HG02938 (cell line): ENCODE measurements at regions not wholly inside any gene's neighbourhood (a gene's known extent, or its start where the extent isn't known, plus 50 kb on each side); places are given as distances from the start of the nearest gene placed in this dataset.
A peak's percentile ranks its signal among the peaks of the same experiment; 100 is the strongest.

Experiments
- ATAC-seq: cut with Tn5 transposase; IDR thresholded peaks from one replicate; pipeline ENCODE4 v1.9.1; 2021; ENCODE audit warnings: mild to moderate bottlenecking, moderate library complexity; ENCODE audit not compliant: unreplicated experiment

- no peak for ATAC-seq
These were observed 136.9 kb downstream of the SCARB1 start for GRCh38 chr12:124726596-124727263.

GRCh38 chr12:124725597-124726237 lies 137.9 kb downstream of the SCARB1 start:
- ATAC-seq = no peak

DNA sequence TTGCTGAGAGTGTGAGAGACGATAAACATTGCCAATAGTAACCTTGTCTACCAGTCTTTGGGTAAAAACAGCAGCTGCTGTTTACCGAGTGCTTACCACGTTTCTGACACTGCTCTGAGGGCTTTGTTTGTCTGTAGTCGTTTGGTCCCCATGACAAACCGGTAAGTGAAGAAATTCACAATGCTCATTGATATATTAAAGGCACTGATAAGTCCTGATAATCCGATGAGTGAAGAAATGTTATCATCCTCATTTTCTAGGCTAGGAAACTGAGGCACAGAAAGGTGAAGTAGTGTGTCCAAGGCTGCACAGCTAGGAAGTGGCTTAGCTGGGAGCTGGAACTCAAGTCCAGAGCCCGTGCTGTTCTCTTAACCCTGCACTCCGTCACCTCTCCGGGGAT lies 138.6 kb downstream of the SCARB1 start:
- no peak for ATAC-seq

- no peak for ATAC-seq
These were observed 140.8 kb downstream of the SCARB1 start for GRCh38 chr12:124722878-124723277.

GRCh38 chr12:124721501-124722162 lies 142.0 kb downstream of the SCARB1 start:
- no peak for ATAC-seq

DNA sequence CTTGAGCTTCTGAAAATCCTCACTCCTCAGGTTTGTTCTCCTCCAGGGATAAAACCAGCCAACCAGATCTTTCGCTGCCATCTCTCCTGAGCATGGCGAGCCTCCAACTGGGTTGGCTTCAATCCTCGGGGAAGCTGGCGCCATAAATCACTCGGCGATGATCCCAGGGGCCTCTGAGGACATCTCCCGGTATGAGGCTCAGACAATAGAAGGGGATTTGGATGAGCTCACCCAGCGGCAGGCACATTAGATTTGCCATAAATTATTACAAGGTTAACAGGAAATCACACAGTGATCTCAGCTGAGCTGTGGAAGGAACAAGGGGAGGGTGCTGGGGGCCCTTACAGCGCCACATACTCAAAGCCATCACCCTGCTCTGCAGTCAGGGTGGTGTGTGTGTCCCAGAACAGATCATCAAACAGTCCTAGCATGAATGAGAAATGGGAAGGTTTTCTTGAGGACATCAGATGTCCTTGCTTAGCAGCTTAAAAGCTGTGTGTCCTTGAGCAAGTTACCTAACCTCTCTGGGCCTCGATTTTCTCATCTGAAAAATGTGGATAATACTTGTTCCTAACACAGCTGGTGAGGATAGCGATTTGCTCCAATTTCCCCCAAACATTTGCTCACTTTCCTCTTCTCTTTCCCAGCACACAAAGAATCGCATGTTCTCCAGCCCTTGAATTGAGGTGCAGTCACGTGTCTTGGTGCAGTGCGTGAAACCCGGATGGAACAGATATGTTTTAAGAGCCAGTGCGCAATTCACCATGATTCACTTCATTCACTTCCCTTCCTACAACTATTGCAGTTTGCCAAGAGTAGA lies 142.8 kb downstream of the SCARB1 start:
- no peak for ATAC-seq

DNA sequence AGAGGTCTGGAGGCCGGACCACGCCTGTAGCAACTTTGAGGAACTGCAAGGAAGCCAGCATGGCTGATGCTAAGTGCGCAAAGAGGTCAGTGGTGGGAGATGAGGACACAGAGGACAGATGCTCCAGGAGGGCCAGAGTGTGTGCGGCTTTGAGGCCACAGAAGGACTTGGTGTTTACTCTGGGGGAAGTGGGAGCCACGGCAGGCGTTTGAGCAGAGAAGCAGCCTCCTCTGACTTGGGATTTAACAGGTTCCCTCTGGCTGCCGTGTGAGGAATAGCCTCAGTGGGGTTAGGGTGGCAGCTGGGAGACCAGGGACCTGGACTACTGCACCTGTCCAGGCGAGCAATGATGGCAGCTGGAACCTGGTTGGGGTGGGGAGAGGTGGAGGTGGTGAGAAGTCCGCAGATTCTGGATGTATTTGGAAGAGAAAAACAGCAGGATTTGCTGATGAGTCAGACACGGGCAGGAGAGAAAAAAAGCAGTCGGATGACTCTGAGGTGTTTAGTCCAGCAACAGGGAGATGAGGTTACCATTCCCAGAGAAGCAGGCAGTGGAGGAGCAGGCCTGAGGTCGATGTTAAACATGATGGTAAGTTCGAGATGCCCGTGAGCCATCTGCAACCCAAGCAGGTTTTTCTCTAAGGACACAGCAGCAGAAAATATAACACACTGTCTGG lies 143.5 kb downstream of the SCARB1 start:
- ATAC-seq = no peak

GRCh38 chr12:124719231-124719630 lies 144.4 kb downstream of the SCARB1 start:
- ATAC-seq = no peak

DNA sequence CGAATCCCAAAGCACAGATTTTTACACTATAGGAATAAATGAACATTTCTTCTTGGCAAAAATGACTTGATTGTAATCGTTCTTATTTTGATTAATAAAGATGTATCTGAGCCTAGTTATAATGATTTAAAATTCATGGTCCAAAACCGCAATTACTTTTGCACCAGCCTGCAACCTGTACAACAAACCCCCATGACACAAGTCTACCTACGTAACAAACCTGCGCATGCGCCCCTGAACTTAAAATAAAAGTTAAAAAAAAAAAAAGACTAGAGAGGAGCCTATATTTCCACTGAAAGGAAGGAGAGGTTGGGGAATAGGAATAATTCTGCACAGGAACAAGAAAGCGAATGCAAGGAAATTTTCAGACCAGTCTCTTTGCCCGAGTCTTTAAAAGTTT lies 145.2 kb downstream of the SCARB1 start:
- ATAC-seq = no peak

DNA sequence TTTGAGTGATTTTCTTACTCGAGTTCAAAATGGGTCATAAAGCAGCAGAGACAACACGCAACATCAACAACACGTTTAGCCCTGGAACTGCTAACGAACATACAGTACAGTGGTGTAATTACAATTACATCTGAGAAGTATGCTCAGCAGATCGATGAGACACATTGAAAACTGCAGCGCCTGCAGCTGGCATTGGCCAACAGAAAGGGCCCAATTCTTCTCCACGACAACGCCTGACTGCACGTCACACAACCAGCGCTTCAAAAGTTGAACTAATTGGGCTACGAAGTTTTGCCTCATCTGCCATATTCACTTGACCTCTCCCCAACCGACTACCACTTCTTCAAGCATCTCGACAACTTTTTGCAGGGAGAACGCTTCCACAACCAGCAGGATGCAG lies 145.6 kb downstream of the SCARB1 start:
- ATAC-seq = no peak

- no peak for ATAC-seq
These were observed 146.3 kb downstream of the SCARB1 start for GRCh38 chr12:124717318-124717717.

- ATAC-seq = no peak
These were observed 147.2 kb downstream of the SCARB1 start for GRCh38 chr12:124716208-124717130.

- ATAC-seq = no peak
These were observed 147.9 kb upstream of the NCOR2 start for GRCh38 chr12:124715121-124715990.

DNA sequence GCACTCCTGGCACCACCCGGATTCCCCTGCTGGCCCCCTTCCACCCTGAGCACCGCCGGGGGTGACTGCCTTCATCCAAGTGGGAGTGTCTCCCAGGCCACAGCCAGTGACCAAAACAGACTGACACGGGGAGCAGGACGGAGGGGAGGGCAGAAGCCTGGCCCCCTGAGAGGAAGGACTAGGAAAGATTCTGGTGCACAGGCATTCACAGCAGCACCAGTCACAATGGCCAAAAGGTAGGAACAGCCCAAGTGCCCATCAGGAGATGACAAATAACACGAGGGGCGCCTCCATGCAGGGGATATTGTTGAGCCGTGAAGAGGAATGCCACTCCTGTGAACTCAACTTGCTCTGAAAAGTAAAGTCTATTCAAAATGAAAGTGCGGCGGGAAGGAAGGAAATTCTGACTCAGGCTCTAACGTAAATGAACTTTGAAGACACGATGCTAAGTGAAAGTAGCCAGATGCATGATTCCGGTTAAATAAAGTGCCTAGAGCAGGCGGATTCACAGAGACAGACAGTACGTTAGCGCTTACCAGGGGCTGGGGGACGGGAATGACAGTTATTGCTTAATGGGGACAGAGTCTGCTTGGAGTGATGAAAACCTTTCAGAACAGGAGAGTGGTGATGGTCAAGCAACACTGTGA lies 146.1 kb upstream of the NCOR2 start:
- peak; percentile 85 for ATAC-seq

- ATAC-seq = no peak
These were observed 145.6 kb upstream of the NCOR2 start for GRCh38 chr12:124713041-124713435.

DNA sequence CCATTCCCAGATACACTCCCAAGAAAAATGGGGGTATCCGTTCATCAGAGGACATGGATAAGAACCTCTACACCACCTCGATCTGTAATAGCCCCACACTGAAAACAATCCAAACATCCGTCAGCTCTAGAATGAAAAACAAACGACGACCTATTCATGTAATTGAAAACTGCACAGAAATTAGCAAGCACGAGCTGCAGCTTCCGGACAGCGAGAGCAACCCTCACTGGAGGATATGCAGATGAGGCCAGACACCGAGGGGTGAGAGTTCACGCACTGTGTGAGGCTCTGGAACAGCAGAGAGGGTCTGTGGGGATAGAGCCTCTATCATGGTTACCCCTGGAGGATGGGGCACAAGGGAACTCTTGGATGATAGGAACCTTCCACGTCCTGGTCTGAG lies 143.9 kb upstream of the NCOR2 start:
- no peak for ATAC-seq

DNA sequence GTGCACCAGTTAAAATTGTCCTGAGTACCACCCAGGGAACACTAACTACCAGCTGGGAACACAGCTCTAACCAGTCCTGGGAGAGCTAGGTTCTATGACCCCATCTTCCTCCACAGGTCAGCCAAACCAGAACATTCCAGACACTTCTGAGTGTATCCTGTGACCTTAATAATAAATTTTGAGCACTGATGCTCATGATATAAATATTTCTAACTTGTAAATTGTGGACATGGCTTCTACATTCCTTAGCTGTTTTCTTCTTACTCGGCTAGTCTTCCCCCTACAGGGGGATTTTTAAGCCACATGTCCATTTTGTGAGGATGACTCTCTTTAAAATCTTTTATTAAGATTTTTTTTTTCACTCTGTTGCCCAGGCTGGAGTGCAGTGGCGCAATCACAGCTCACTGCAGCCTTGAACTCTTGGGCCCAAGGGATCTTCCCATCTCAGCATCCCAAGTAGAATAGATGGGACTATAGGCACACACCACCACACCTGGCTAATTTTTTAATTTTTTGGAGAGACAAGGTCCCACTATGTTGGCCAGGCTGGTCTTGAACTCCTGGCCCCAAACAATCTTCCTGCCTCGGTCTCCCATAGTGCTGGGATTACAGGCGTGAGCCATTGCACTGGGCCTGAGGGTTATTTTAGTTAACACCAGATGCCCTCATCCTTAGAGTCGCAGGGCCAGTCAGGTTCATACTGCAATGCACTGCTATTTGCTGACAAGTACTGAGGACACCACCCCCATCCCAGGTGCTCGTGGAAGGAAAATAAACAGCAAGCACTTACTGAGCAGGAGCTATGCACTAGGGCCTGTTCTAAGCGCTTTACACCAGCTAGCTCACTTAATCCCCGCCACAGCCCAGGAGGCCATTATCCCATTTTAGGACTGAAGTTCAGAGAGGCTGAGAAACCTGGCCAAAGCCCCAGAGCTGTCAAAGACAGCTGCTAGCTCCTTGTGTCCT lies 142.6 kb upstream of the NCOR2 start:
- no peak for ATAC-seq
